22Rv1 (cell line): ENCODE measurements at regions not wholly inside any gene's neighbourhood (a gene's known extent, or its start where the extent isn't known, plus 50 kb on each side); places are given as distances from the start of the nearest gene placed in this dataset.

Source experiments
- H3K27ac ChIP-seq: fragments of 450-650 bp; 2 replicates; pipeline ENCODE4 v1.5.1; 2017
- CTCF ChIP-seq: fragments of 450-650 bp; IDR thresholded peaks from 2 replicates; pipeline ENCODE4 v1.5.1; 2017; ENCODE audit warnings: mild to moderate bottlenecking
- ZFX ChIP-seq: fragments of 450-650 bp; IDR thresholded peaks from 2 replicates; pipeline ENCODE4 v1.6.1; 2017; ENCODE audit warnings: antibody characterized with exemption, borderline replicate concordance

GRCh38 chr7:136370137-136370536 is 393.0 kb upstream of the MTPN start:
- H3K27ac ChIP-seq, result no peak overlapping the region
- TF ChIP-seq CTCF (no peak), ZFX (no peak)

GRCh38 chr7:136369225-136369624 is 392.1 kb upstream of the MTPN start:
- no peak overlapping the region for H3K27ac ChIP-seq
- TF ChIP-seq ZFX (no peak), CTCF (no peak)

- H3K27ac ChIP-seq, result no peak overlapping the region
- TF ChIP-seq CTCF (no peak), ZFX (no peak)
Measured at GRCh38 chr7:136359333-136359903, 382.3 kb upstream of the MTPN start.

- H3K27ac ChIP-seq, result no peak overlapping the region
- TF ChIP-seq CTCF (no peak), ZFX (no peak)
Measured at GRCh38 chr7:136353287-136353686, 376.1 kb upstream of the MTPN start.

GRCh38 chr7:136348542-136349192 is 371.5 kb upstream of the MTPN start:
- no peak for TF ChIP-seq CTCF
- no peak for TF ChIP-seq ZFX
- H3K27ac ChIP-seq, result no peak overlapping the region

- H3K27ac ChIP-seq, result no peak overlapping the region
- no peak for TF ChIP-seq ZFX
- no peak for TF ChIP-seq CTCF
Measured at GRCh38 chr7:136348142-136348541, 371.0 kb upstream of the MTPN start.

GRCh38 chr7:136347488-136347887 is 370.3 kb upstream of the MTPN start:
- H3K27ac ChIP-seq, result no peak overlapping the region
- no peak for TF ChIP-seq ZFX
- TF ChIP-seq CTCF, result no peak
